Body of pancreas (tissue), 4 donors: ENCODE measurements at regions not wholly inside any gene's neighbourhood (a gene's known extent, or its start where the extent isn't known, plus 50 kb on each side); places are given as distances from the start of the nearest gene placed in this dataset.

Experiments
- POLR2A ChIP-seq, 3 donors: fragments of 450-650 bp; IDR thresholded peaks; one replicate each; pipeline ENCODE4 v1.6.1; 2016; ENCODE audit warnings: antibody characterized with exemption in 3 of 3, mild to moderate bottlenecking in 2 of 3
- TF ChIP-seq, protein P1 (sequence below), 7 experiments: fragments of 450-650 bp in 4 of 7; fragments of 200-600 bp in 3 of 7; sonication (generic) in 3 of 7; IDR thresholded peaks; one replicate each; pipeline ENCODE4 v1.5.1; 2016 to 2019; ENCODE audit warnings: antibody characterized with exemption in 7 of 7

DNA sequence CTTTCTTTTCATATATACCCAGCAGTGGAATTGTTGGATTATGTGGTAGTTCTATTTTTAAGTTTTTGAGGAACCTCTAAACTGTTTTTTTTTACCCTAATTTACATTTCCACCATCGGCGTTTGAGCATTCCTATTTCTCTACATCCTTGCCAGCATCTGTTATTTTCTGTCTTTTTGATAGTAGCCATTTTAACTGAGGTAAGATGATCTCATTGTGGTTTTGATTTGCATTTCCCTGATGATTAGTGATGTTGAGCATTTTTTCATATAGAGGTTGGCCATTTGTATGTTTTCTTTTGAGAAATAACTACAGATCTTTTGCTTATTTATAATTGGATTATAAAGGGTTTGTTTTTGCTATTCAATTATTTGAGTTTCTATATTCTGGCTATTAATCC is 71.7 kb upstream of the TNC start:
- TF ChIP-seq, protein P1, sequence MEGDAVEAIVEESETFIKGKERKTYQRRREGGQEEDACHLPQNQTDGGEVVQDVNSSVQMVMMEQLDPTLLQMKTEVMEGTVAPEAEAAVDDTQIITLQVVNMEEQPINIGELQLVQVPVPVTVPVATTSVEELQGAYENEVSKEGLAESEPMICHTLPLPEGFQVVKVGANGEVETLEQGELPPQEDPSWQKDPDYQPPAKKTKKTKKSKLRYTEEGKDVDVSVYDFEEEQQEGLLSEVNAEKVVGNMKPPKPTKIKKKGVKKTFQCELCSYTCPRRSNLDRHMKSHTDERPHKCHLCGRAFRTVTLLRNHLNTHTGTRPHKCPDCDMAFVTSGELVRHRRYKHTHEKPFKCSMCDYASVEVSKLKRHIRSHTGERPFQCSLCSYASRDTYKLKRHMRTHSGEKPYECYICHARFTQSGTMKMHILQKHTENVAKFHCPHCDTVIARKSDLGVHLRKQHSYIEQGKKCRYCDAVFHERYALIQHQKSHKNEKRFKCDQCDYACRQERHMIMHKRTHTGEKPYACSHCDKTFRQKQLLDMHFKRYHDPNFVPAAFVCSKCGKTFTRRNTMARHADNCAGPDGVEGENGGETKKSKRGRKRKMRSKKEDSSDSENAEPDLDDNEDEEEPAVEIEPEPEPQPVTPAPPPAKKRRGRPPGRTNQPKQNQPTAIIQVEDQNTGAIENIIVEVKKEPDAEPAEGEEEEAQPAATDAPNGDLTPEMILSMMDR (IDR thresholded peaks at IDR 0.05), result no peak
- no peak for TF ChIP-seq POLR2A (IDR thresholded peaks at IDR 0.05)
